GM12891 (cell line): ENCODE measurements at regions not wholly inside any gene's neighbourhood (a gene's known extent, or its start where the extent isn't known, plus 50 kb on each side); places are given as distances from the start of the nearest gene placed in this dataset.

ENCODE experiments used
- DNase-seq: peaks from one replicate; pipeline ENCODE4 v3.0.0; 2011; ENCODE audit warnings: low spot score; ENCODE audit not compliant: insufficient read length
- FAIRE-seq: peaks from 2 replicates; lab custom pipeline; 2011; peaks lifted over from hg19 to GRCh38; lab: Jason Lieb, UNC
- PAX5 ChIP-seq: IDR thresholded peaks from 2 replicates; pipeline ENCODE4 v1.6.1; 2011; ENCODE audit warnings: low read length, moderate library complexity, mild to moderate bottlenecking; ENCODE audit not compliant: insufficient read depth, severe bottlenecking
- POLR2A ChIP-seq: IDR thresholded peaks from 2 replicates; pipeline ENCODE4 v1.6.1; 2011; ENCODE audit warnings: low read depth, low read length, control low read depth
- POLR2AphosphoS5 ChIP-seq: IDR thresholded peaks from 2 replicates; pipeline ENCODE4 v1.6.1; 2011; ENCODE audit warnings: low read depth, low read length, control low read depth
- POU2F2 ChIP-seq: IDR thresholded peaks from 2 replicates; pipeline ENCODE4 v1.6.1; 2011; ENCODE audit warnings: low read depth, mild to moderate bottlenecking, control low read depth, low read length, moderate library complexity
- SPI1 ChIP-seq: IDR thresholded peaks from 2 replicates; pipeline ENCODE4 v1.6.1; 2011; ENCODE audit warnings: low read depth, low read length, control low read depth
- TAF1 ChIP-seq: IDR thresholded peaks from 2 replicates; pipeline ENCODE4 v1.6.1; 2011; ENCODE audit warnings: low read depth, low read length, control low read depth

DNA sequence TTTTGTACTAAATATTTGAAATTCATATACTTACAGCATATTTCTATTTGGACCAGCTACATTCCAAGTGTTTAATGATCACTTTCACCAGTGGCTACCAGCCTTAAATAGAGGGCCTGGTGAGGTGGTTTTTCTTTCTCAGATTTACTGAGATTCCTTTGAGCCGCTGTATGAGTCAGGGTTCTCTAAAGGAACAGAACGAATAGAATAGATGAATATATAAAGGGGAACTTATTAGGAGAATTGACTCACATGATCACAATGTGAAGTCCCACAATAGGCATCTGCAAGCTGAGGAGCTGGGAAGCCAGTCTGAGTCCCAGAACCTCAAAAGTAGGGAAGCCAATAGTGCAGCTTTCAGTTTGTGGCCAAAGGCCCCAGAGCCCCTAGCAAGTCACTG, 146.2 kb upstream of the TLL1 start:
- FAIRE-seq (no peak), DNase-seq (no peak)
- TF ChIP-seq POLR2A (no peak), POU2F2 (no peak), TAF1 (no peak), PAX5 (no peak), POLR2AphosphoS5 (no peak), SPI1 (no peak)

DNA sequence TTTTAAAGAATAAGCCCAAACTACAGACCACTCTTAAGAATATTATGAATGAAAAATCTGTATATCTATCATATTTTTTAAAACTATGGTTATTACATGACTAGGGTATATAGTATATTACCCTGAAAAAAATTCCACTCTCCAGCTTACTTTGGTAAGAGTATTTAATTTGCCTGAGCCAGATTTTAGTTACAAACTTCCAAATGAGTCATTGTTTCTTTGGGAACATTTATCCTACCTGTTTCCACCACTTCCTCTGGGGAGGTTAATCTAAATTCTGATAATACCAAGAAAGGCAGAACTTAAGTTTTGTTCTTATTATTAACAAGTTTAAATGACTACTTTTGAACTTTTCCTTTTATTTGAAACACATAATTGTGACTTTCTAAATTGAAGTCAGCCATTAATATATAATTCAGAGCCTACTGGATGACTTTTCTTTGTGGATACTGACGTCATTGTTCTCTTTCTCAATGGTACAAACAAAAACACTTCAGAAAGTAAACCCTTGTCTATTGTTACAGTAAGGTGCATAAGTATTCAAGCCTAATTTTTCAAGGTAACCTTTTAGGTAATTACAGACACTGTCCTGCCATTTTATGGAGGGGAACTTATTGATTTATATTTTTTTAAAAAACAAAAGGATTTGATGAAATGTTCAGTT, 135.6 kb upstream of the TLL1 start:
- no peak for TF ChIP-seq SPI1
- no peak for TF ChIP-seq POU2F2
- TF ChIP-seq PAX5: no peak
- no peak for TF ChIP-seq POLR2AphosphoS5
- TF ChIP-seq TAF1: no peak
- TF ChIP-seq POLR2A: no peak
- FAIRE-seq (no peak), DNase-seq (no peak)

DNA sequence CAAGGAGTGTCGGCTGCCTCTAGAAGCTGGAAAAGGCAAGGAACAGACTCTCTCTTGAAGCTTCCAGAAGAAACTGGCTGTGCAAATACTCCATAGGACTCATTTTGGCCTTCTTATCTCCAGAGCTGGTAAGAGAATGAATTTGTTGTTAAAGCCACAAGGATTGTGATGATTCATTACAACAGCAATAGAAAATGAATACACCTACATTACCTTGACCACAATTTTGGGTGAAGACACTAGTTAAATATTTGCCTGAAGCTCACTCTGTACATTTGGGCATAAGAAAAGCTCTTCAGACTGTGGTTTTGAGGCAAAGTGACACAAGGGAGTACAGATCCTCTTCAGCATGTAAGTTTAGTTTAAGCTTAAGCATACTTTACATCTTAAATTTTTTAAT, 134.5 kb upstream of the TLL1 start:
- FAIRE-seq (no peak), DNase-seq (no peak)
- TF ChIP-seq POLR2AphosphoS5: no peak
- TF ChIP-seq PAX5: no peak

DNA sequence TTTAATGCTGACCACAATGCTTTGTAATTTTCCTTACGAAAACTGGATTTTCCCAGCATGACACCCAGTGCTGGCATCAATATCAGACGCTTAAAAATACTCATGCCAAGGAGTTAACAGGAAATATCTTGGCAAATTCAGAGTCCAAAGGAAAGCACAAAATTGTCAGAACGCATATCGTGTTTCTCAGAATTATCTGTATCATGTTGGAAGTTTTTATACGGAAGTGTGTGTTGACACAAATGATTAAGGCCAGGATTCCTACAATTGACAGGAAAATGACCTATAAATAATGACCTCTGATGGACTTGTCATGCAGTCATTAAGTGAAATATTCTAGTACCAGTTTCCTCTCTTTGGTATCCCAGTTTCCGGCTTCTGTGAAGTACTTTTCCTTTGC, 132.1 kb upstream of the TLL1 start:
- TF ChIP-seq SPI1 (no peak), PAX5 (no peak), POU2F2 (no peak), POLR2AphosphoS5 (no peak), POLR2A (no peak), TAF1 (no peak)

DNA sequence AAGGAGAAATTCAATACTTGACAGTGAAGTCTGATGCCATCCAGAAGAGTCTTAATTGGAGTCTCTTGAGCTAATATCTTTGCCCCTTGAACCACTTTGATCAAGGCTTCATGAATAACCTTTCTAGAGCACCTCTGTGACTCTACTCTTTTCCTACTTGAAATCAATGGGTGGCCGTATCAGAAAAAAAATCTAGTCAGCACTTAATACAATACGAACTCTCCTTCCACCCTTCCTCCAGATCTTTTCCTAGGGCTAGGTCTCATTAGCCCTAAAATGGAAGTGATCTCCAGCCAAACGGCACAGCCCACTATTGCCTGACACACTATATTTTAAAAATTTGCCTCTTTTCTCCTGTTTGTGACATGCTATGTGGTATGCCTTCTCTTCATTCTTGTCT, 129.6 kb upstream of the TLL1 start:
- TF ChIP-seq SPI1 (no peak), POU2F2 (no peak), POLR2AphosphoS5 (no peak)
- no peak for FAIRE-seq
- no peak for DNase-seq

More for the DNA sequence above, 132.1 kb upstream of the TLL1 start:
- DNase-seq (no peak), FAIRE-seq (no peak)

DNA sequence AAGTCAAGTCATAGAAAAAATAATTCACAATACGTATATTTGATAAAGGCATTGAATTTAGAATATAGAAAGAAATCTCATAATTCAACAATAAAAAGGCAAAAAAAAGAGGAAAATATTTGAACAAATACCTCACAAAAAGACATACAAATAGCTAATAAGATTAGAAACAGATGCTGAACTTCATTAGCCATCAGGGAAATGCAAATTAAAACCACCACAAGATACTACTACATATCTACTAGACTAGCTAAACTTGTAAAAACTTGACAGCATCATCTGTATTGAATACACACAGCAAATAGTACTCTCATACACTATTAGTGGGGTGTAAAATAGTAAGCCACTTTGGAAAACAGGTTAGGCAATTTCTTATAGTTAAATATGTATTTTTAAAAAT, 128.7 kb upstream of the TLL1 start:
- FAIRE-seq (no peak), DNase-seq (no peak)
- TF ChIP-seq POU2F2: no peak
- TF ChIP-seq SPI1: no peak
- TF ChIP-seq POLR2AphosphoS5: no peak
- TF ChIP-seq POLR2A: no peak
- no peak for TF ChIP-seq PAX5
- no peak for TF ChIP-seq TAF1

DNA sequence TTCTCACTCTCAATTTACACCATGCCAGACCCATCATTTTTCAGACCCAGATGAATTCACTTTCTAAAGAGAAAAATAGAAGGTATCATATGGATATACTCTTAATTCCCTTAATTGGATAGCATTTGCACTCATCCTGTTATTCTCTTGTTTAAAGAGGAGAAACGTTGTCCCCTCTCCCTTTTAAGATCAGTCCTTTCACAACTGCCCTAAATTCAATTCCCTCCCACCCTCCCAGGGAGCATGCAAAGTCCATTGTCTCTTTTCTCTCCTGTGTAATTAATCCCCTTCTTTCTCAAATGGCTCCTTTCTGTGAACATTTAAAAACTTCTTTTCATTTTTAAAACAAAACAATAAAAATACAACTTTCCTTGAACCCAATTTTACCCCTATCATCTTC, 124.7 kb upstream of the TLL1 start:
- FAIRE-seq (no peak), DNase-seq (no peak)
- TF ChIP-seq PAX5: no peak
- no peak for TF ChIP-seq SPI1
- TF ChIP-seq POU2F2: no peak
- no peak for TF ChIP-seq POLR2AphosphoS5
- TF ChIP-seq POLR2A: no peak
- TF ChIP-seq TAF1: no peak

DNA sequence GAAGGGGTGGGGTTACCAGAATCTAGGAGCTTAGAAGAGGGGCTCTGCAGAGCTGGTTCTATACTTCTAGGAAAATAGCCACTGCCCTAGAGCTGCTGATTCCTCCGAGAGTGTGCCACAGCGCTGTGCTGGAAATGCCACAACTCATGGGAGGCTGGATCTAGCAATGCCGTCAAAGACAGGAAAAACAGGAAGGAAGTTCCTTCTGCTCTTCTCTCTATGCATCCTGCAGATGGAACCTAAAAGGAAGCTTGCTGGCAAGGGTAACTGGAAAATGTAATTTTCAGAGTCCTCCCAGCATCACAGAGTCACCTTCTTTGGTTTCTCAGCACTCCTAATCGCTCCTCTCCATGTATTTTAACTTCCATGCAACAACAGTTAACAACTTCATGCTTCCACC, 121.2 kb upstream of the TLL1 start:
- TF ChIP-seq POLR2AphosphoS5 (no peak), TAF1 (no peak), SPI1 (no peak), POU2F2 (no peak), POLR2A (no peak), PAX5 (no peak)
- FAIRE-seq: no peak
- no peak for DNase-seq

DNA sequence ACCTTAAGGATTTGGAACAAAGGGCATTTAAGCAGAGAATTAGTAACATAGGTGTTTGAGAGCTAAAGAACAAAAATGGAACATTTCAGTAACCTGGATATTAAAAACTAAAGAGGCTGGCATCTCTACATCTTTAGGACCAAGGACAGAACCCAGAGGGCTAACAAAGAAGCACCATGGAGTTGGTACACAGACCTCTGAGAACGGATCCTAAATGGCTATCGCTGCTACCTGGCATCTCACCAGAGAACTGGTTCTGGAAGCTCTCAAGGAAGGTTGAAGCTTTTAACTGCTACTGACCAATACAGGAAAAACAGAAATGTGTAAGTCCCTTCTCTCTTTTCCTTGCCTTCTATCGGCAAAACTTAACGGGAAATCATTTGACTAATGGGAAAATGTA, 118.4 kb upstream of the TLL1 start:
- DNase-seq (no peak), FAIRE-seq (no peak)
- TF ChIP-seq POLR2A (no peak), POLR2AphosphoS5 (no peak), TAF1 (no peak), POU2F2 (no peak), SPI1 (no peak), PAX5 (no peak)

DNA sequence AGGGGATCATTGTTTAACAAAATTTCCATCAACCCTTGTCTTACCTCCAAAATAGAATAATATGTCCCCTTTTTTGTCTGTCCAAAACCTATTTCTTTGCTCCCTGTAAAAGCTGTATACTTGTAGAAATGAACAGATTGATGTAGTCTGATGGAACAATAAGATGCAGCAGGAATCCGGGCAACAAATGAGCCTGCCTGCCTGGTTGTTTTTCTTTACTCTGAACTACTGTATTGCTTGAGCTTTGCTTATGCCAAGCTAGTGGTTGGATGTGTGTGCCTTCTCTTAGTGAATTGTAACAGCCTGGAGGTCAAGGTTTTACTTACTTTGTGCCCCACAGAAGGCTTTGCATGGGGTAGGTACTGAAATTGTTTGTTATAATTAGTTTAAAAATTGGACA, 116.2 kb upstream of the TLL1 start:
- DNase-seq (no peak), FAIRE-seq (no peak)
- TF ChIP-seq TAF1 (no peak), POLR2A (no peak), POU2F2 (no peak), SPI1 (no peak), POLR2AphosphoS5 (no peak), PAX5 (no peak)
